GM18519 (cell line): ENCODE measurements at regions not wholly inside any gene's neighbourhood (a gene's known extent, or its start where the extent isn't known, plus 50 kb on each side); places are given as distances from the start of the nearest gene placed in this dataset.
A peak's percentile ranks its signal among the peaks of the same experiment; 100 is the strongest.

Experiments
- ATAC-seq: cut with Tn5 transposase; IDR thresholded peaks from one replicate; pipeline ENCODE4 v1.9.1; 2021; ENCODE audit warnings: mild to moderate bottlenecking, moderate library complexity; ENCODE audit not compliant: unreplicated experiment, low FRiP score

DNA sequence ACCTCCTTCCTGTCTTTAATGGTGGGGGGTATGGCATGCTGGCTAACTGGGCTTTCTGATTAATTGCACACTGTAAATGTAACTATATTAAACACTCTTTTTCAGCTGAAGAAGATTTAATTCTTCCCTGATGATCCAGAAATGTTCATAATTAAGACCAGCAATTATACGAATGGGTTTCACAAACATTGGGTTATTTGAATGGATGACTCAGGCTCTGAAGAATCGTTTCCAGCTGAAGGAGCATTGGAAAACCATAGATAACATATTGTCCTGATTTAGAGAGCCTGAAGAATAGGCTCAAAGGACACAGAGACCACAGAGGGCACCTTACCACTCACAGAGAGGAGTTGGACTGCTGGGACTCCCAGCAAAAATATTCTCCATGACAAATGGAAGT, 130.7 kb upstream of the SSTR4 start:
- no peak for ATAC-seq

DNA sequence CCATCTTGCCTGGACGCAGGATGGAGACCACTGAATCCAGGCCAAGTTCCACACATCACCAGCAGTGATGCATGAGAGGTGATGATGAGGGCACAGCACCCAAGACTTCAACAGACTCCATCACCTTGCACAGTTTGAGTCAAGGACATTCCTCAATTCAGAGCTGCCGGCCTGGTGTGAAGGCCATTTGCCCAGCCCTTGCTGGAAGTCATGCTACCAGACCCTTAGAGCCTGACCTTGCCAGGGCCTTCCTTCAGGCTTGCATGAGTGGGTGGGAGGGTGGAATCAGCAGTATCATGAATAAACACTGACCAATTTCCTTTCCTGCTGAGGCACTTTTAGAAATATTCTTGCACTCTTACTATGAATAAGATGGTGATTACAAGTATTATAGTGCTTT, 130.2 kb upstream of the SSTR4 start:
- ATAC-seq: no peak

DNA sequence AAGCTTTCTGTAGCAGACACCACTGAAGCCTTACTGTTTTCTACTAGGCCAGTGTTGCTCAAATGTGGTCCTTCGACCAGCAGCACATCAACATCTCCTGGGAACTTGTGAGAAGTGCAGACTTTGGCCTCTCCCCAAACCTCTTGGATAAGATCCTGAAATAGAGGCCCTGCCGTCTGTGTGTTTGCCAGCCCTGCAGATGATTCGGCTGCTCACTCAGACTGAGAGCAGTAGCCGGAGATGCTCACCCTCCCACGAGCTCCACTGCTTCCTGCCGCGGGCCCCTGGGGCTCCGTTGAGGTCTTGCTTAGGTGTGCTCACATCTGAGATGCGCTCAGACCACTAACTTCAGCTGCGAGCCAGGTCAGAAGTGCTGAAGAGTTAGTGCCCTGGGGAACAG, 129.5 kb upstream of the SSTR4 start:
- peak; percentile 61 for ATAC-seq

DNA sequence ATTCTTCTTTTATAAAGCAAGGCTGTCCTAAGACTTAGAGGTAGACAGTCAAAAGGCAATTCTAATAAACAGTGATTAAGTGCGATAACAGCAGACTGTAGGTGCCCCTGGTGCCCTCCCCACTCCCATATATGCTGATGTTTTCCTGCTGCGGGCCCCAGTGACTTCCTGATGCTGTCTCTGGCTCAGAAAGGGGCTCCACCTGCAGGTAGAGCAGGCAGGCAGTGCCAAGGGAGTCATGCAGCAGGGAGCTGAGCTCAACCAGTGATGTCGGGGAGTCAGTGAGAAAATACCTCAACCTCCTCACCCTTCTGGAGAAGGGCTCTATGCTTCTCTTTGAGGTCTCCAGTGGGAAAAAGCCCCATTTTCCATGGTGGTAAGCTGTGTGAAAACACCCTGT, 126.7 kb upstream of the SSTR4 start:
- ATAC-seq: no peak

DNA sequence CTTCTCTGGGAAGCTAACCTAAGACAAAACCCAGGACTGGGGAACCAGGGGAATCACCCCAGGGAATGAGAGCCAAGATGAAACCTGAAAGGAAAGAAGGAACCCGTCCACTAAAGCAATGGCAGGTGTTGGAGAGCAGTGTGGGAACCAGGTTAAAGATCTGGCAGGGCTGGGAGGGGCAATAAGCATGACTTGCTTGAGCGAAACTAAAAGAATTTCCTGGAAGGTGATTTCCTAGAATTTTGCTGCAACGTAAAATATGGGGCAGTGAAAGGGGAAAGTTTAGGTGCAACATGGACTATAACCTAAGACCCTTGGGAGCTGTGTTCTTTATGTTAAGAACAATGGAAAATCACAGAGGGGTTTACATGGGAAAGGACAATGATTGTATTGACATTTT, 126.2 kb upstream of the SSTR4 start:
- no peak for ATAC-seq

DNA sequence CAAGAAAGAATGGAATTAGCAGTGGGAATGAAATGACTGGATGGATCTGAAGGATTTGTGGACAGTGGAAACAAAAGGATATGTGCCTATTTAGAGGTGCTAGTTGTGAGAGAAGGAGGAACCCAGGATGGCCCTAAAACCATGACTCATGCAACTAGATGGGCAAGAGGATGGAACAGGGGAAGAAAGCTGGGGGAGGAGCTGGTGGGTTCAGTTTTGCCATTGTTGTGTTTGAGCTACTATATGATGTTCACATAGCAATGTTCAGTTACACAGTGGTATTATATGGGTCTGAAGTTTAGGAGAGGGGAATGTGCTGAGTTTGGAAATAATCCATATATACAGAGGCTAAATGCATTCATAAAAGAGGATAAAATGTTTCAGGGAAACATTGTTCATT, 125.7 kb upstream of the SSTR4 start:
- no peak for ATAC-seq

DNA sequence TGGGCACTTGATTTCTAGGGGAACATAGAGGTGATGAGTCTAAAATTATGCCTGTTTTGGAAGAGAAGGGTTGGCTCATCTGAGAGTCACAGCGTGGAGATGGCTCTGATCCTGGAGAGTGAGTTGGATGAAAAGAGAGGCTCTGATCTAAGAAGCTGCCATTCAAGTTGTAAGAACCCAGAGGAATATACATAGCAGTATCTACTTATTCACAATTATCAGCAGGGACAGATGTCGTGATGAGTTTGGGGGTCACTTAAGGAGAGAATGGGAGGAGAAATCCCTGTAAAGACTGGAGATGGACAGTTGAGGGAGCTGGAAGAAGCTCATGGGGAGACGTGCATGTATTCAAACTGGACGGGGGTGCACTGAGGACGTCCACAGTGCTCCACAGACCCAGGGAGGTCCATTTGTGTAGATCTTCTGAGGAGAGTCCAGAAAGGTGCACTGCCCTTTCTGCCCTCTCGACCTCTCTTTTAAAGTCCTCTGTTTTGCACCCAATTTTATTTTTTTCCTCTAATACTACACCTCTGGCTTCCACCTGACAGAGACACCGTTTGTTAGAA, 124.7 kb upstream of the SSTR4 start:
- no peak for ATAC-seq

DNA sequence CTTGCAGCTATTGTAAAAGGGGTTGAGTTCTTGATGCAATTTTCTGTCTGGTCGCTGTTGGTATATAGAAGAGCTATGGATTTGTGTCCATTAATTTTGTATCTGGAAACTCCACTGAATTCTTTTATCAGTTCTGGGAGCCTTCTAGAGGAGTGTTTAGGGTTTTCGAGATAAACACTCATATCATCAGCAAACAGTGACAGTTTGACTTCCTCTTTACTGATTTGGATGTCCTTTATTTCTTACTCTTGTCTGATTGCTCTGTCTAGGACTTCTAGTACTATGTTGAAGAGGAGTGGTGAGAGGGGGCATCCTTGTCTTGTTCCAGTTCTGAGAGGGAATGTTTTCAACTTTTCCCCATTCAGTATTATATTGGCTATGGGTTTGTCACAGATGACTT, 120.8 kb upstream of the SSTR4 start:
- no peak for ATAC-seq

DNA sequence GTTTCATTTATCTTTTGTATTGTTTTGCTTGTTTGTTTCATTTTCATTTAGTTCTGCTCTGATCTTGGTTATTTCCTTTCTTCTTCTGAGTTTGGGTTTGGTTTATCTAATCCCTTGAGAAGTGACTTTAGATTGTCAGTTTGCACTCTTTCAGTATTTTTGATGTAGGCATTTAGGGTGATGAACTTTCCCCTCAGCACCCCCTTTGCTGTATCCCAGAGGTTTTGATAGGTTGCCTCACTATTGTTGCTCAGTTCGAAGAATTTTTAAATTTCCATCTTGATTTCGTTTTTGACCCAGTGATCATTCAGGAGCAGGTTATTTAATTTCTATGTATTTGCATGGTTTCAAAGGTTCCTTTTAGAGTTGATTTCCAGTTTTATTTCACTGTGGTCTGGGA, 119.6 kb upstream of the SSTR4 start:
- ATAC-seq: no peak

DNA sequence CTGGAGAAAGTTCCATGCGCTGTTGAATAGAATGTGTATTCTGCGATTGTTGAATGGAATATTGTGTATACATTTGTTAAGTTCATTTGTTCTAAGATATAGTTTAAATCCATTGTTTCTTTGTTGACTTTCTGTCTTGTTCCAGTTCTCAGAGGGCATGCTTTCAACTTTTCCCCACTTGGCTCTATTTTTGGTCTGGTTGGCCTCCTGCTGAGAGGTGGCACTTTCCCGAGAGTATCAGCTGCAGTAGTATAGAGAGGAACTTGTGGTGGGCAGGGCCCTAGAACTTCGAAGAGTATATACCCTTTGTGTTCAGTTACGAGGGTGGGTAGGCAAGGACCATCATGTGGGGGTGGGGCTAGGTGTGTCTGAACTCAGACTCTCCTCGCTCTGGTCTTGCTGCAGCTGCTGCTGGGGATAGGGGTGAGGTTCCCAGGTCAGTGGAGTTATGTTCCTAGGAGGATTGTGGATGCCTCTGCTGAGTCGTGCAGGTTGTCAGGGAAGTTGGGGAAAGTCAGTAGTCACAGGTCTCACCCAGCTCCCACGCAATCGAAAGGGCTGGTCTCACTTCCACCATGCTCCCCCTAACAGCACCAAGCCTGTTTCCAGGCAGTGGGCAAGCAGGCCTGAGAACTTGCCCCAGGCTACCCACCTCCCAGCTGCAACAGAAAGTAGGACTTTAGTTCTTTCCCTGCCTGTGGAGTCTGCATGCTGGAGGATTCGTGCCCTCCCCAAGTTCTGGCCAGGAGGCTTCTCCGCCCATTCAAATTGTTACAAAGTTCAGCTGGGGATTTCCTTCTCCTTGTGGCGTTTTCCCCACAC, 118.9 kb upstream of the SSTR4 start:
- no peak for ATAC-seq

DNA sequence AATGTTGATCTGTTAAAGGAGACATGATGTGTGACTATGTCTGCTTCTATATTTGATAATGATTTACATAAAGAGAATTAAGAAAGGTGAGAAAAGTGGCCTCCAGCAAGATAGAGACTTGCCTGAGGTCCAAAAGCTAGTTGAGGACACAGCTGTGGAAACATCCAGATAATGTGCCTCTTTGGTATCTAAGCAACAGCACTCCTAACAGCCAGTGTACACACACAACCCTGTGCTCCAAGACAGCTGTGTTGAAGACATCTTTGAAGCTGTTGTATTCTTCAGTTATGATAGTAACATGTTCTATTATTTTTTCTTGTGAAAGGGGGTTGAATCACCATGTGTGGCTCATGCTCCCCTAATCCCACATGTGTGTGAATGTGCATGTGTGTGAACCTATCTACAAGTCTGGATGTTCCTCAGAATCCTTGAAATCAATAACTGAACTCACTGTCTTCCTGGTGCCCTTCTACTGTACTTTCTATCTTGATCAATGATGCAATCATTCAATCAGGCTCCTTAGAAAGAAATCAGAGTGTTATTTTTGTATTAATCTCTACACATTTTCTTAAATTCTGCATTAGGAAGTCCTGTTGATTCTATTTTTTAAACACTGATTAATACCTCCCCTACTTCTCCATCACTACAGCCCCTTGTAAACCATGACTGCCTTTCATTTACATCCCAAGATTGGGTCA, 116.7 kb upstream of the SSTR4 start:
- no peak for ATAC-seq

DNA sequence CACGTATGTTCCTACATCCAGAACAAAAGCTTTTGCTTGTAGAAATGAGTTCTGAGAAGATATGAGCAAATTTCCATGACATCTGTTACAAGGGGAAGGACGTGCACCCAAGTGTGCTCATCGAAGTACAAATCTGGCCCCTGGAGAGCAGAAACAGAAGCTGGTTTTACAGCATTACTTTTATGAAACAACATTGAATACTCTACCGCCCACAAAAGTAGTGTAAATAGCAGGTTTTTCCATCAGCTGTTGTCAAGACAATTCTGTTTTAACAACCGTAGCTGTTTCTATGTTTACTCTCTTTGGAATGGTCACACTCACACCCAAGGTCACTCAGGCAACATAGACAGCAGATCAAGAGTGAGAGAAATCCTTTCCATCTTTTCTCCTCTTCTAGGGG, 114.2 kb upstream of the SSTR4 start:
- ATAC-seq: no peak

DNA sequence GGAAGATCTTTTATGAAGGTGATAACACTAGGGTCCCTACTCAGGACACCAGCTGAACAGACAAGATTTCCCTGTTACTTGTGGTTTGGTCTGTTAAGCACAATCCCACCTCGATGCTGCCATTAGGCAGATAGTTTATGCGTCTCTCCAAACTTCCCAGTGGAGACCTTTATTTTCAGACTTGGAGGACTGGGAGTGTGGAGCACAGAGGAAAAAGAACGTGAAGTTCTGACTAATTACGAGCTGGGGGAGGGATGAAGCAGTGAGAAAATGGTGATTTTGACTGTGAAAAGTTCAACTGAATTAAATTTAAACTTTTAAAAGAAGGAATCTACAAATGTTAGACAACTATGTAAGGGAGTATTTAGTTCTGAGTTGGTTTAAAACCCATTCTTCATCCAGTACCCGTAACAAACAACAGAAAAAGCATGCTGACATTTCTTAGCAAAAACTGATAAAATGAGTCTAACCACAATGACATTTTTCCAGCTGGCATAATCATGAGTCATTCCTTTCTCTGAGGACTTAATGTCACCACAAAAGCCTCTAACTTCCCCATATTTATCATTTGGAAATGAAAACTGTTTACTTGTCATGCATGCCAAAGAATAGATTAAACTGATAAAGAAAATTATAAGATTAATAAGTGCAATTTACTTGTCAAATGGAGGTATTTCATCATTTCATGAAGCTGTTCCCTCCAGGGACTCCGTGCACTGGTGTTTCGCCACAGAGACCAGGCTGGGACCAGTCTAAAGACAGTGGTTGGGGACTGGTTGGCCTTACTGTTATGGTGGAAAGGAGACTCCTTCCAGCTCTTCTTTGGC, 113.3 kb upstream of the SSTR4 start:
- no peak for ATAC-seq

DNA sequence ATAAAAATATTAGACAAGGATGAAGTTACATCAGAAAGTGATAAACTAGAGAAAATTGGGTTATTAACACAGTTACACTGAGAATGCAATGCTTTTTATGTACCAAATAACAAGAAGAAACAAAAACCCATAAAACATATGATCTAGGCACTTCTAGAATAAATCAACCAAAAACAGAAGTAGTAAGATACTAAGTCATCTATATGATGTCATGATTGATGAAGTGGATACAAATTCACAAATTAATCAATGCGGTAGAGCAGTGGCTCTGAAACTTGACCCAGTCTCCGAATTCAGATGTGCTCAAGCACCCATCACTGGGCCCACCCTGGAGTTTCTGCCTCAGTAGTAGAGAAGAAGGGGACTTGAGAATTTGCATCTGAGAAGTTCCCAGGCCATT, 112.1 kb upstream of the SSTR4 start:
- no peak for ATAC-seq

DNA sequence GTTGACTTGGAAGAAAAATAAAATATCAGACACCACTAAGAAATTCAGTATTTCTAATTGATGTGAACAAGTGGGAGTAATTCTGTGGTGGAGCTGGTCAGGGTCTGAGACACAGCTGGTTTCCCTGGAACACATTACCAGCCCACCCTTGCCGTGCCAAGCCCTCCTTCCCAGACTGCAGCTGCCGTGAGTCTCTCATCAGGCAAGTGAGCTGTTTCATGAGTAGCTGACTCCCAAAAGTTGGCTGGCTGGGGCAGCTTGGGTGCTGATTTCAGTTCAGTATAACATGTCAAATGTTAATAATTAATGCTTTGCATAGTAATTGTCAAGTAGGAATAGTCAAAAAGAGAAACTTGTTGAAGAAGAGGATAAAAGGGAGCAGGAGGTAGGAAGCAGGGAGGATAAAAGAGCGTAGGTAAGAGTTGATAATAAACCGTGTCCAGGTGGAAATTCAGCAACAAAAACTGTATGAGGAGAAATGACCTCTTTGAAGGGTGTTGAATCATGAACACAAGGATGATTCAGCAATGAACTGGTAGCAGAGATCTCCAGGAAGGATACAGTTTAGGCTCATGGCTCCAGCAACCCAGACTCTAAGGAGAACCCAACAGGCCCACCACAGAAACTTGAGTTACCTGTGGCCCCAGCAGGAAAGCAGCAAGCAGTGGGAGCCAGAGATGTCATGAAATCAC, 110.9 kb upstream of the SSTR4 start:
- no peak for ATAC-seq

DNA sequence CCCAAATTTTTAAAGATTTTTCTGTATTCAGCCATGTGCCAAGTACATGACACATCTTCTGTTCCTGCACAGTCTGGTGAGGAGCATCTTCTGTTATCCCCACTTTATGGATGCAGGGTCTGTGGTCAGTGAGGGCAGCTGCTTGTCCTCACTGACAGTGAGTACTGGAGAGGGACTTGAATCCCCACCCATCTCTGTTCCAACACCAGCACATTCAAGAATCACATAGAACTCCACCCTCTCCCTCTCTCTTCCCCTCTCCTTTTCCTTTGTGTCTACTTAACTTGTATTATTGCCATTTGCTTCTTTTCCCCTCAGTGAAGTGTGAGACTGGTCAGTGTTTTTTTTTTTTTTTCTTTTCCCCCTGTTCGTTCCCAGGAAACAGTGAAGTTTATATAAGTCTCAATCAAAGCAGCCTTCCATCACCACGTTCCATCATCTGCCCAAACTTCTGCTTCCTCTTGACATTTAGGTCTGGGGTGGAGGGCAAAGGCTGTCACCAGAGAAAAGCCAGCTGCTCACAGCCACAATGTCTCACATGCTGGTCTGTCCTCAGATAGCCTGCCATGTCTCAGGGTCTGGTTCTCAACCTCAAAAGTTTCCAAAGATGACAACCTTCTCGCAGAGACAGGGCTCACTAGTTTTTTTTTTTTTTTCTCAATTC, 110.0 kb upstream of the SSTR4 start:
- ATAC-seq: no peak

DNA sequence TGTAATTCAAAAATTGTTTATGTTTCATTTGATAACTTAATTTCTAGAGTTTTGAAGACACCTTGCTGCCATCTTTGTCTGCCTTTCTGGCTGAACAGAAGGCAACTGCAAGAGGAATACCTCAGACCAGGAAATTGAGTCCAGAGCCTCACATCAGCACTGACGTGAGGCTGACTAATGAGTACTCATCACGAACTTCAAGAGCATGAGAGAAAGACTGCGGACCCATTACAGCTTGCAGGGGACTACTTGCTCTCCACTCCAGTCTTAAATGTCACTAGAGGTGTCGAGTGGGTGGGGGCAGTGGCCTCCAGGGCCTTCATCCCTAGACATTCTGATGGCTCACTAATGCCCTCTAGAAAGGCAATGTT, 109.5 kb upstream of the SSTR4 start:
- no peak for ATAC-seq

DNA sequence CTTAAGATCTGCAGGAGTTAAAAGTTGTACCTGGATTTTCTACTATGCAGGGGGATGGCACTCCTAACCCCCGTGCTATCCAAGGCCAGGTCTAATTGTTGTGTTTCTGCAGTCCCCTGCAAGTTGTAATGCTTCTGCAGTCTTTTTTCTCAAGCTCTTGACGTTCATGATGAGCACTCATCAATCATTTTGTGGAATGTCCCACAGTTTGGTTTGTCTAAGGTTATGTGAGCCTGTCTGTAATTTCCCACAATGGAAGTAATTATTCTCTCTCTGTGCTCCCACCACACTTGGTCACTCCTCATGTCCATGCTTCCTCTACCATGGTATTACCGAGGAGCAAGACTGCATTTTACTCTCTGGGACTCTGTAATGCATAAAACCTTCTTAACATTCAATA, 107.6 kb upstream of the SSTR4 start:
- ATAC-seq: no peak

DNA sequence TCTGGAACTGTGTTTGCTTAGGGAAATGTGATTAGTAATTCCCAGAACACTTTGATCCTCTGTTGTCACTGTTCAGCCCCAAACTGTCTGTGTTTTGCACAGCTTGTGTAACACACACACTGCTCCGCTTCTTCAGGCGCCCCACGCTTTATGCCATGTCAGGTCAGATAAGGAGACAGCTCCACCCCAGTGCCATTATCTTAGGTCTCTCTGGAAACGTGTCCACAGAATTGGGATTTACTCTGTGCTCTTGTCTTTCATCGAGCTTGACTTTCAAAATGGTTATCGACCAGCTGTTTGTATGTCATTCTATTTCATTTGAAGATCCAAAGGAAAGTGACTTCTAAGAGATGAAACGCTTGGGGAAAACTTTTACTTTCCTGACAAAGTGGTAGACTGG, 106.4 kb upstream of the SSTR4 start:
- no peak for ATAC-seq

DNA sequence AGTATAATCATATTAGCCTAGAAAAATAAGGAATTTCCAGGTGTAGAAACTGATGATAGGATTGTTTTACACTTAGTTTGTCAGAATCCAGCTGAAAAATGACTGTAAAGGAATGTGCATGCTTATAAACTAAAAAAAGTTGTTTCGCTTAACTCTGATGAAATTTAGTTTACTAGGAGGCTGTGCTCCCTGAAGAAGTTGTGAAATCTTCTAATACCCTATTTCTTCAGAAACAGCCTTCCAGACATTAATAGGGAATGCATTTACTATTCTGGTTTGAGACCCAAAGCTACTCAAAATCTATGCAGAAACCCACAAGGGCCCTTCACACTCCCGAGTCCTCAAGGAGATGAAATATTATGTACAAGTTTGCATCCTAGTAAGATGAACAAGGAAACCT, 105.5 kb upstream of the SSTR4 start:
- no peak for ATAC-seq
